ENCODE measurements at regions not wholly inside any gene's neighbourhood (a gene's known extent, or its start where the extent isn't known, plus 50 kb on each side); places are given as distances from the start of the nearest gene placed in this dataset.

- no peak overlapping the region for H3K4ac ChIP-seq (ENCODE audit: low read depth, low read length)
- intact Hi-C loops (cut with micrococcal nuclease) = no loop called here
- DNase-seq (no peak), ATAC-seq (ENCODE audit: low read depth) (no peak)
- H2BK5ac ChIP-seq (ENCODE audit: low read depth, low read length, poor library complexity, severe bottlenecking) = no peak overlapping the region
- H3K9me1 ChIP-seq (ENCODE audit: insufficient read depth, low read length) = peaks cover 3% of the 10 kb centered on the region; the same call in 1 of the 2 replicates
- no peak overlapping the region for H2BK120ac ChIP-seq (ENCODE audit: low read depth, low read length)
- H3K79me1 ChIP-seq (ENCODE audit: low read depth in 1 of 2, low read length in 2 of 2) = no peaks in the 10 kb centered on the region
- no peak overlapping the region for H3K9ac ChIP-seq (ENCODE audit: low read depth, low read length)
- H3K14ac ChIP-seq (replicated peaks; ENCODE audit: low read depth, low read length) = no peak overlapping the region
- no peak overlapping the region for H4K5ac ChIP-seq (ENCODE audit: low read depth, low read length)
- dilution Hi-C loops (cut with HindIII; ENCODE audit: low sequenced_read_pairs, unreplicated experiment) = no loop called here
- H2AFZ ChIP-seq (replicated peaks; ENCODE audit: low read length, poor library complexity) = no peak overlapping the region
- H3K4me3 ChIP-seq (ENCODE audit: insufficient read depth, low read depth, low read length) = no peak overlapping the region
- no peaks in the 10 kb centered on the region for H3K27me3 ChIP-seq (ENCODE audit: control insufficient read depth, insufficient read depth, low read length)
- no peak overlapping the region for H3K27ac ChIP-seq (ENCODE audit: insufficient read depth, low read length)
- no peak for TF ChIP-seq RCOR1 (IDR thresholded peaks at IDR 0.05; ENCODE audit: insufficient replicate concordance, low read length)
- no peak for TF ChIP-seq MAFK (IDR thresholded peaks at IDR 0.05; ENCODE audit: low read depth, low read length)
- no peak for TF ChIP-seq BHLHE40 (IDR thresholded peaks at IDR 0.05; ENCODE audit: low read depth, low read length)
- no peak for TF ChIP-seq CHD1 (IDR thresholded peaks at IDR 0.05; ENCODE audit: low read depth, low read length)
- no peak for TF ChIP-seq FOS (IDR thresholded peaks at IDR 0.05; ENCODE audit: low read depth, low read length)
- TF ChIP-seq NFE2L2 (IDR thresholded peaks at IDR 0.05; ENCODE audit: low read depth, low read length) = no peak
- no peak for TF ChIP-seq ELK1 (IDR thresholded peaks at IDR 0.05; ENCODE audit: borderline replicate concordance, low read depth, low read length)
- no peak for TF ChIP-seq CTCF (conservative IDR thresholded peaks at IDR 0.05; ENCODE audit: low read depth, low read length)
- TF ChIP-seq POLR2A (IDR thresholded peaks at IDR 0.05; ENCODE audit: low read depth, low read length) = no peak
- TF ChIP-seq SMC3 (IDR thresholded peaks at IDR 0.05; ENCODE audit: low read depth, low read length) = no peak
- TF ChIP-seq RAD21 (IDR thresholded peaks at IDR 0.05; ENCODE audit: low read length) = no peak
- TF ChIP-seq USF2 (IDR thresholded peaks at IDR 0.05; ENCODE audit: low read depth, low read length) = no peak
- TF ChIP-seq MAZ (IDR thresholded peaks at IDR 0.05; ENCODE audit: borderline replicate concordance, low read depth, low read length) = no peak
- TF ChIP-seq CEBPB (IDR thresholded peaks at IDR 0.05; ENCODE audit: low read depth, low read length) = no peak
- no peak for TF ChIP-seq MXI1 (IDR thresholded peaks at IDR 0.05; ENCODE audit: borderline replicate concordance, low read depth, low read length)
- ChIA-PET POLR2A (ENCODE audit: unreplicated experiment) (no interaction called here), CTCF (no interaction called here)
- no peak overlapping the region for H4K8ac ChIP-seq (ENCODE audit: low read depth in 2 of 2, low read length in 2 of 2)
- no peak overlapping the region for H3K23ac ChIP-seq (ENCODE audit: low read depth, low read length)
- no peak overlapping the region for H3K4me2 ChIP-seq (ENCODE audit: low read depth, low read length)
- no CpG with 5 or more reads among the region's 2 CpGs for WGBS, 2 experiments (ENCODE audit: extremely low coverage in 2 of 2, insufficient read length in 1 of 2)
- H3K56ac ChIP-seq (ENCODE audit: extremely low read depth, insufficient read depth, low read length) = no peak overlapping the region
- H2BK15ac ChIP-seq (ENCODE audit: low read depth, low read length) = no peak overlapping the region
- H3K18ac ChIP-seq (ENCODE audit: low read depth, low read length) = no peak overlapping the region
- no peak overlapping the region for H2BK20ac ChIP-seq (ENCODE audit: low read depth, low read length)
- H3K36me3 ChIP-seq (ENCODE audit: control insufficient read depth, insufficient read depth, low read length) = no peaks in the 10 kb centered on the region
- H4K20me1 ChIP-seq (ENCODE audit: insufficient read depth, low read length) = no peaks in the 10 kb centered on the region
- H4K91ac ChIP-seq (ENCODE audit: insufficient read depth, low read depth, low read length) = no peak overlapping the region
- H3K9me3 ChIP-seq (ENCODE audit: control insufficient read depth, insufficient read depth, low read length) = no peaks in the 10 kb centered on the region
- H2AK9ac ChIP-seq (replicated peaks; ENCODE audit: low read depth, low read length, poor library complexity) = no peak overlapping the region
- BruUV-seq (replicated peaks) = no TSS peak
- H3K4me1 ChIP-seq (ENCODE audit: control insufficient read depth, insufficient read depth, low read length) = peaks cover 7% of the 10 kb centered on the region; the same call in 1 of the 2 replicates
- H2AK5ac ChIP-seq (ENCODE audit: low read depth, low read length) = no peak overlapping the region
- in situ Hi-C loops (cut with MboI; ENCODE audit: low sequenced_read_pairs) = no loop called here
Measured at GRCh38 chr5:98583586-98583985, 189.9 kb upstream of the RGMB start.
